GM12892 (cell line): ENCODE measurements at regions not wholly inside any gene's neighbourhood (a gene's known extent, or its start where the extent isn't known, plus 50 kb on each side); places are given as distances from the start of the nearest gene placed in this dataset.

ENCODE experiments used
- DNase-seq: peaks from one replicate; pipeline ENCODE4 v3.0.0; 2011; ENCODE audit not compliant: insufficient read length
- FAIRE-seq: peaks from 2 replicates; lab custom pipeline; 2011; peaks lifted over from hg19 to GRCh38; lab: Jason Lieb, UNC
- POLR2A ChIP-seq: IDR thresholded peaks from 2 replicates; pipeline ENCODE4 v1.6.1; 2011; ENCODE audit warnings: low read depth, low read length, control low read depth
- POLR2AphosphoS5 ChIP-seq: IDR thresholded peaks from 2 replicates; pipeline ENCODE4 v1.6.1; 2011; ENCODE audit warnings: low read depth, low read length, control low read depth
- TAF1 ChIP-seq: IDR thresholded peaks from 2 replicates; pipeline ENCODE4 v1.6.1; 2011; ENCODE audit warnings: low read depth, mild to moderate bottlenecking, control low read depth, low read length, borderline replicate concordance

GRCh38 chr12:93158065-93158843 is 219.5 kb upstream of the NUDT4 start:
- FAIRE-seq = no peak

GRCh38 chr12:93163260-93164036 is 214.3 kb upstream of the NUDT4 start:
- FAIRE-seq (peak; percentile 42), DNase-seq (no peak)
- no peak for TF ChIP-seq POLR2AphosphoS5
- TF ChIP-seq TAF1 = no peak
- no peak for TF ChIP-seq POLR2A

More at GRCh38 chr12:93158065-93158843, 219.5 kb upstream of the NUDT4 start:
- no peak for DNase-seq
- no peak for TF ChIP-seq TAF1
- no peak for TF ChIP-seq POLR2A
- no peak for TF ChIP-seq POLR2AphosphoS5

- TF ChIP-seq POLR2A (no peak), POLR2AphosphoS5 (no peak), TAF1 (no peak)
- no peak for FAIRE-seq
Measured at GRCh38 chr12:93164103-93164880, 213.4 kb upstream of the NUDT4 start.

DNA sequence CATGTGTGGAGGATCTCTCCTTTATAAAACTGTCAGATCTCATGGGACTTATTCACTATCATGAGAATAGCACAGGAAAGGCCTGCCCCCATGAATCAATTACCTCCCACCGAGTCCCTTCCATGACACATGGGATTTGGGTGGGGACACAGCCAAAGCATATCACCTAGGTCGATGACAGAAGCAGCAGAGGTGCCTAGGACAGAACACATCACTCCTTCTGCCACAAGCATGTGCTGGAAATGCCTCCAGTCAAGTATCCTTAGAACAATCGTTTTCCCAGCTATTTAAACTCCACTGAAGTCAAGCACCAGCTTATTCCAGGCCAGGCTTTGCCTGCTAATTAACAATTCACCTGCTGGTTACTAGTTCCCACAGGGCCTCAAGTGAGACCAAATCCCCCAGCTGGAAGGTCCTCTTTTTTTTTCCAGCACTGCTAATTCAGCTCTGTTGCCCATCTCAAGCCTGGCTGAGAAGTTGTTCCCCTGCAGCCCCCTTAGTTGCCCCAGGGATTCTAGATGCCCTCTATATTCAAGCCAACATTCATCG is 212.3 kb upstream of the NUDT4 start:
- FAIRE-seq = peak; percentile 77
- DNase-seq = no peak
- no peak for TF ChIP-seq POLR2AphosphoS5

More at GRCh38 chr12:93164103-93164880, 213.4 kb upstream of the NUDT4 start:
- no peak for DNase-seq

GRCh38 chr12:93166541-93167307 is 211.0 kb upstream of the NUDT4 start:
- FAIRE-seq = peak; percentile 84
- TF ChIP-seq TAF1 (no peak), POLR2AphosphoS5 (peak; percentile 70), POLR2A (peak; percentile 37; the same call in 1 of the 2 replicates)

GRCh38 chr12:93167331-93167730 is 210.4 kb upstream of the NUDT4 start:
- FAIRE-seq (no peak), DNase-seq (no peak)
- 0 out of 2 replicates have a peak, but pooled peaks have one; percentile 5 for TF ChIP-seq POLR2A
- no peak for TF ChIP-seq POLR2AphosphoS5
- no peak for TF ChIP-seq TAF1

More at GRCh38 chr12:93166541-93167307, 211.0 kb upstream of the NUDT4 start:
- no peak for DNase-seq

DNA sequence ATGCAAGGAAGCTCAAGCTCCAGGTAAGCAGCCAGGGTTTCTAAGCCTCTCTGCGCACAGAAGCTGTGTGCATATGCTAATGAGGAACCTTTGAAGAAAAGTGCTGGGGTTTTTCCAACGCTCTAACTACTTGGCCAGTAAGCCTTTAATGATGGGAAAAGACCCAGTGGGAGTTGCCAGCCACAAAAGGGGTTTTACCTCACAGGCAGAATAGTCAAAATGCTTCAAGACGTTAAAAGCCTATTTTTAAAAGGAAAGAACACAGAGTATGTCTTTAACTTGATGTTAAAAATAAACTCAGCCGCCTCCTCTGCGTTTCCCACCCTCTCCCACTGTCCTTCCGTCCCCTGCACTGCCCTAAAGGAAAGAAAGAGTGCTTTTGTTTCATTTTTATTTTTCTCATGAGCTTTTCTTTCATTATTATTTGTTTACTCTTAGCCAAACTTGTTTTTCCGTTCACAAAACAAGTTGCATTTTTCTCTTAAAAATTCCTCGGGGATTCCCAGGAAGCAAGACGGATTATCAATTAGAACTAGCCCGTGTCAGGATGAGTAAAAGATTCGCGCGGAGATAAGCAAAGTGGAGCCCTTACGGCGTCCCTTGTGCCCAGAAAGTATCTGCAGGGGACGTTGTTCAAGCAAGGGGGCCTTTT is 209.8 kb upstream of the NUDT4 start:
- DNase-seq (no peak), FAIRE-seq (peak; percentile 96)
- TF ChIP-seq POLR2A = no peak
- peak; percentile 12; the same call in 1 of the 2 replicates for TF ChIP-seq POLR2AphosphoS5
- no peak; the same call in 1 of the 2 replicates for TF ChIP-seq TAF1

- TF ChIP-seq POLR2AphosphoS5 = no peak
- no peak for TF ChIP-seq POLR2A
- no peak for TF ChIP-seq TAF1
- DNase-seq (no peak), FAIRE-seq (no peak)
Measured at GRCh38 chr12:93168751-93169150, 209.0 kb upstream of the NUDT4 start.

GRCh38 chr12:93169536-93169935 is 208.2 kb upstream of the NUDT4 start:
- FAIRE-seq (no peak), DNase-seq (no peak)
- TF ChIP-seq POLR2AphosphoS5 = no peak
- TF ChIP-seq TAF1 = no peak
- TF ChIP-seq POLR2A = no peak

GRCh38 chr12:93170928-93171327 is 206.8 kb upstream of the NUDT4 start:
- FAIRE-seq (no peak), DNase-seq (no peak)
- TF ChIP-seq TAF1 (no peak), POLR2AphosphoS5 (no peak), POLR2A (no peak)
